IMR-90 (cell line): ENCODE measurements at regions not wholly inside any gene's neighbourhood (a gene's known extent, or its start where the extent isn't known, plus 50 kb on each side); places are given as distances from the start of the nearest gene placed in this dataset.

Experiments
- ATAC-seq: fragments of 200-7000 bp; cut with Tn5 transposase; 2 replicates; pipeline ENCODE4 v1.9.1; 2020; ENCODE audit warnings: low read depth, mild to moderate bottlenecking, moderate library complexity
- BruUV-seq: library from RNA; stranded (reverse); fragments of 400-500 nt; replicated peaks from 2 replicates; lab custom pipeline; 2021; lab: Mats Ljungman, UMichigan
- CTCF ChIA-PET: fragments of 300-600 bp; formaldehyde crosslinking; extraction: SDS; loops from one replicate; lab custom pipeline; 2021; ENCODE audit warnings: antibody characterized with exemption; lab: Yijun Ruan, JAX
- POLR2A ChIA-PET: fragments of 300-600 bp; sonication (Branson Sonifier 250); formaldehyde crosslinking; loops from one replicate; lab custom pipeline; 2022; ENCODE audit warnings: antibody characterized with exemption; ENCODE audit not compliant: unreplicated experiment; lab: Charles Lee
- DNase-seq: peaks from one replicate; pipeline ENCODE4 v3.0.0; 2013
- H2AFZ ChIP-seq: replicated peaks from 2 replicates; pipeline ENCODE3; 2013; ENCODE audit warnings: low read length, mild to moderate bottlenecking; ENCODE audit not compliant: poor library complexity
- H2AK5ac ChIP-seq: 2 replicates; pipeline ENCODE4 v1.6.1; 2013; ENCODE audit warnings: low read depth, low read length, inconsistent platforms
- H2AK9ac ChIP-seq: replicated peaks from 2 replicates; pipeline ENCODE3; 2013; ENCODE audit warnings: mild to moderate bottlenecking, low read depth, low read length, moderate library complexity; ENCODE audit not compliant: poor library complexity
- H2BK120ac ChIP-seq: 2 replicates; pipeline ENCODE4 v1.6.1; 2013; ENCODE audit warnings: low read depth, low read length, inconsistent platforms
- H2BK15ac ChIP-seq: 3 replicates; pipeline ENCODE4 v1.6.1; 2013; ENCODE audit warnings: low read depth, low read length, inconsistent platforms
- H2BK20ac ChIP-seq: 2 replicates; pipeline ENCODE4 v1.6.1; 2013; ENCODE audit warnings: low read depth, mild to moderate bottlenecking, inconsistent platforms, low read length, moderate library complexity
- H2BK5ac ChIP-seq: 2 replicates; pipeline ENCODE4 v1.6.1; 2013; ENCODE audit warnings: mild to moderate bottlenecking, low read depth, low read length, inconsistent platforms; ENCODE audit not compliant: poor library complexity, severe bottlenecking
- H3K14ac ChIP-seq: replicated peaks from 2 replicates; pipeline ENCODE4 v1.6.1; 2013; ENCODE audit warnings: low read depth, low read length, inconsistent platforms
- H3K18ac ChIP-seq: 2 replicates; pipeline ENCODE4 v1.6.1; 2013; ENCODE audit warnings: low read depth, low read length, control low read depth
- H3K23ac ChIP-seq: 2 replicates; pipeline ENCODE4 v1.6.1; 2013; ENCODE audit warnings: low read depth, low read length, inconsistent platforms
- H3K27ac ChIP-seq: 2 replicates; pipeline ENCODE4 v1.5.1; 2013; ENCODE audit warnings: mild to moderate bottlenecking, control low read depth, low read length; ENCODE audit not compliant: insufficient read depth
- H3K27me3 ChIP-seq: 2 replicates; pipeline ENCODE4 v1.6.1; 2013; ENCODE audit warnings: low read length; ENCODE audit not compliant: control insufficient read depth, insufficient read depth
- H3K36me3 ChIP-seq: 2 replicates; pipeline ENCODE4 v1.6.1; 2013; ENCODE audit warnings: low read length, mixed read lengths; ENCODE audit not compliant: control insufficient read depth, insufficient read depth
- H3K4ac ChIP-seq: 2 replicates; pipeline ENCODE4 v1.6.1; 2013; ENCODE audit warnings: low read depth, low read length, inconsistent platforms
- H3K4me1 ChIP-seq: 2 replicates; pipeline ENCODE4 v1.6.1; 2013; ENCODE audit warnings: low read length, mixed read lengths; ENCODE audit not compliant: control insufficient read depth, insufficient read depth
- H3K4me2 ChIP-seq: 2 replicates; pipeline ENCODE4 v1.6.1; 2013; ENCODE audit warnings: low read depth, mild to moderate bottlenecking, control low read depth, low read length, moderate library complexity
- H3K4me3 ChIP-seq: 2 replicates; pipeline ENCODE4 v1.5.1; 2013; ENCODE audit warnings: low read depth, mild to moderate bottlenecking, control low read depth, low read length, moderate library complexity; ENCODE audit not compliant: insufficient read depth
- H3K56ac ChIP-seq: 2 replicates; pipeline ENCODE4 v1.6.1; 2013; ENCODE audit warnings: low read length, inconsistent platforms; ENCODE audit not compliant: insufficient read depth; ENCODE audit errors: extremely low read depth
- H3K79me1 ChIP-seq, 2 experiments: 2 replicates each; pipeline ENCODE4 v1.6.1; 2013; ENCODE audit warnings: low read length in 2 of 2, inconsistent platforms in 1 of 2, low read depth in 1 of 2
- H3K9ac ChIP-seq: 2 replicates; pipeline ENCODE4 v1.6.1; 2013; ENCODE audit warnings: low read depth, low read length, control low read depth
- H3K9me1 ChIP-seq: 2 replicates; pipeline ENCODE4 v1.6.1; 2013; ENCODE audit warnings: low read length, inconsistent platforms; ENCODE audit not compliant: insufficient read depth
- H3K9me3 ChIP-seq: 2 replicates; pipeline ENCODE4 v1.6.1; 2013; ENCODE audit warnings: low read length; ENCODE audit not compliant: control insufficient read depth, insufficient read depth
- H4K20me1 ChIP-seq: 2 replicates; pipeline ENCODE4 v1.6.1; 2013; ENCODE audit warnings: low read length, inconsistent platforms; ENCODE audit not compliant: insufficient read depth
- H4K5ac ChIP-seq: 2 replicates; pipeline ENCODE4 v1.6.1; 2013; ENCODE audit warnings: mild to moderate bottlenecking, low read depth, low read length, control low read depth
- H4K8ac ChIP-seq, 2 experiments: 2 replicates each; pipeline ENCODE4 v1.6.1; 2013; ENCODE audit warnings: low read depth in 2 of 2, low read length in 2 of 2, control low read depth in 1 of 2, inconsistent platforms in 1 of 2
- H4K91ac ChIP-seq: 2 replicates; pipeline ENCODE4 v1.6.1; 2013; ENCODE audit warnings: low read depth, low read length, inconsistent platforms; ENCODE audit not compliant: insufficient read depth
- CEBPB ChIP-seq: IDR thresholded peaks from 2 replicates; pipeline ENCODE4 v1.6.1; 2012; ENCODE audit warnings: low read depth, low read length, improper control_type of control experiment
- CHD1 ChIP-seq: IDR thresholded peaks from 2 replicates; pipeline ENCODE4 v1.6.1; 2012; ENCODE audit warnings: low read depth, low read length, improper control_type of control experiment
- FOS ChIP-seq: fragments of 150-350 bp; IDR thresholded peaks from 2 replicates; pipeline ENCODE4 v1.6.1; 2016; ENCODE audit warnings: low read depth, low read length
- MAFK ChIP-seq: IDR thresholded peaks from 2 replicates; pipeline ENCODE4 v1.6.1; 2012; ENCODE audit warnings: low read depth, low read length, improper control_type of control experiment
- NFE2L2 ChIP-seq: fragments of 150-350 bp; IDR thresholded peaks from 2 replicates; pipeline ENCODE4 v1.6.1; 2016; ENCODE audit warnings: low read depth, mild to moderate bottlenecking, low read length
- RCOR1 ChIP-seq: IDR thresholded peaks from 2 replicates; pipeline ENCODE4 v1.6.1; 2012; ENCODE audit warnings: mild to moderate bottlenecking, low read length, improper control_type of control experiment; ENCODE audit not compliant: insufficient replicate concordance
- SMC3 ChIP-seq: fragments of 150-350 bp; IDR thresholded peaks from 2 replicates; pipeline ENCODE4 v1.6.1; 2016; ENCODE audit warnings: low read depth, mild to moderate bottlenecking, antibody characterized with exemption, low read length, moderate library complexity
- WGBS, 2 experiments: methylation state at CpG; one replicate each; pipeline versions ENCODE4 v1.1.5 to v1.1.7; 2013; ENCODE audit warnings: missing lambda C conversion rate in 2 of 2; ENCODE audit not compliant: insufficient read length in 1 of 2; ENCODE audit errors: extremely low coverage in 2 of 2; 5-methylcytosine and 5-hydroxymethylcytosine counted together
- dilution Hi-C: fragments of 300-500 bp; cut with HindIII; formaldehyde crosslinking; loops from one replicate; pipeline ENCODE4 v1.14.3; 2018; ENCODE audit warnings: low sequenced_read_pairs; ENCODE audit not compliant: unreplicated experiment
- in situ Hi-C: fragments of 300-500 bp; cut with MboI; formaldehyde crosslinking; loops from 3 replicates; pipeline ENCODE4 v1.14.3; 2019; ENCODE audit warnings: low sequenced_read_pairs, inconsistent platforms, mixed read lengths
- intact Hi-C: fragments of 100-400 bp; cut with micrococcal nuclease; formaldehyde crosslinking; loops from 2 replicates; pipeline ENCODE4 v1.10.0; 2022

DNA sequence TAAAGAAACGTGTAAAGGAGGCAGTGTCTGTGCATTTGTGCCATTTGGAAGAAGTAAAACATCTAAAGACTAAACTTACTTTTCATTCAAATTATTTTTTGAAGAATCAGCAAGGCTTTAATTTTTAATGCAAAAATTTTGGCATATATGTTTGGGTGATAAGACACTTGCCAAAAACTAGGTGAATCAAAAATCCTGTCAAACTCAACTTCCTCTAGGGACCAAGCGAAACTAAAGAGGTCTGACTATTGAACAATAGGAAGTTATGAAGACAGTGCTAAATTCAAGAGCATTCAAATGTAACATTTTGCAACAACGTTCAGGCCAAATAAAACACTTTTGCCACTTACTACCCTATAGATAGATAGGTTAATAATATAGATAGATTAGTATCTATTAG, 306.1 kb downstream of the NOL4 start:
- in situ Hi-C loops = no loop called here
- no peak overlapping the region for H3K14ac ChIP-seq
- no peak overlapping the region for H2AK5ac ChIP-seq
- no peak overlapping the region for H3K4ac ChIP-seq
- intact Hi-C loops = no loop called here
- no peak overlapping the region for H3K9ac ChIP-seq
- H3K4me2 ChIP-seq = no peak overlapping the region
- TF ChIP-seq SMC3 (no peak), RCOR1 (no peak), CHD1 (no peak), CEBPB (no peak), MAFK (no peak), NFE2L2 (no peak), FOS (no peak)
- H3K27me3 ChIP-seq = no peaks in the 10 kb centered on the region
- no peak overlapping the region for H2BK20ac ChIP-seq
- H3K79me1 ChIP-seq = no peaks in the 10 kb centered on the region
- no TSS peak for BruUV-seq
- no CpG with 5 or more reads among the region's 3 CpGs for WGBS, 2 experiments
- no peak overlapping the region for H3K23ac ChIP-seq
- no peak overlapping the region for H2BK120ac ChIP-seq
- no peak overlapping the region for H3K27ac ChIP-seq
- ATAC-seq (no peak), DNase-seq (no peak)
- ChIA-PET CTCF (no interaction called here), POLR2A (no interaction called here)
- H3K56ac ChIP-seq = no peak overlapping the region
- H3K36me3 ChIP-seq = no peaks in the 10 kb centered on the region
- no peak overlapping the region for H4K5ac ChIP-seq
- no peak overlapping the region for H2BK5ac ChIP-seq
- no peak overlapping the region for H3K18ac ChIP-seq
- no peak overlapping the region for H2AK9ac ChIP-seq
- no peak overlapping the region for H4K8ac ChIP-seq
- no peak overlapping the region for H2AFZ ChIP-seq
- no peak overlapping the region for H3K4me3 ChIP-seq
- no peaks in the 10 kb centered on the region for H3K9me1 ChIP-seq
- dilution Hi-C loops = no loop called here
- H3K9me3 ChIP-seq = no peaks in the 10 kb centered on the region
- no peaks in the 10 kb centered on the region for H3K4me1 ChIP-seq
- H4K20me1 ChIP-seq = no peaks in the 10 kb centered on the region
- no peak overlapping the region for H4K91ac ChIP-seq
- H2BK15ac ChIP-seq = no peak overlapping the region
